HTR-8/SVneo (cell line): ENCODE measurements at regions not wholly inside any gene's neighbourhood (a gene's known extent, or its start where the extent isn't known, plus 50 kb on each side); places are given as distances from the start of the nearest gene placed in this dataset.

Source experiments
- DNase-seq: peaks from one replicate; pipeline ENCODE4 v3.0.0; 2011; ENCODE audit warnings: low spot score, mixed read lengths; ENCODE audit not compliant: insufficient read length
- FAIRE-seq: peaks from 2 replicates; lab custom pipeline; 2011; peaks lifted over from hg19 to GRCh38; lab: Jason Lieb, UNC

- FAIRE-seq = no peak
Observed at GRCh38 chr3:170757038-170757437, 113.0 kb downstream of the RPL22L1 start.

GRCh38 chr3:170754311-170754693 lies 115.7 kb downstream of the RPL22L1 start:
- DNase-seq (no peak), FAIRE-seq (no peak)

More at GRCh38 chr3:170757038-170757437, 113.0 kb downstream of the RPL22L1 start:
- DNase-seq = no peak

GRCh38 chr3:170753421-170754310 lies 116.3 kb downstream of the RPL22L1 start:
- DNase-seq (no peak), FAIRE-seq (no peak)

GRCh38 chr3:170752571-170753155 lies 117.3 kb downstream of the RPL22L1 start:
- FAIRE-seq = no peak

GRCh38 chr3:170751899-170752293 lies 118.1 kb downstream of the RPL22L1 start:
- FAIRE-seq (no peak), DNase-seq (no peak)

More at GRCh38 chr3:170752571-170753155, 117.3 kb downstream of the RPL22L1 start:
- DNase-seq = no peak

GRCh38 chr3:170751083-170751898 lies 118.7 kb downstream of the RPL22L1 start:
- FAIRE-seq (peak; percentile 4), DNase-seq (peak; percentile 47)

GRCh38 chr3:170750478-170750830 lies 119.5 kb downstream of the RPL22L1 start:
- FAIRE-seq (no peak), DNase-seq (no peak)

- DNase-seq (no peak), FAIRE-seq (no peak)
Observed at GRCh38 chr3:170749765-170750477, 120.1 kb downstream of the RPL22L1 start.

GRCh38 chr3:170749185-170749584 lies 120.8 kb downstream of the RPL22L1 start:
- DNase-seq (no peak), FAIRE-seq (no peak)

GRCh38 chr3:170746175-170746942 lies 123.6 kb downstream of the RPL22L1 start:
- DNase-seq (no peak), FAIRE-seq (no peak)

GRCh38 chr3:170745211-170745718 lies 124.7 kb downstream of the RPL22L1 start:
- no peak for FAIRE-seq
- DNase-seq = peak; percentile 48

- DNase-seq = no peak
- FAIRE-seq = no peak
Observed at GRCh38 chr3:170741756-170742529, 128.1 kb downstream of the RPL22L1 start.

GRCh38 chr3:170740726-170741591 lies 129.0 kb downstream of the RPL22L1 start:
- peak; percentile 45 for DNase-seq
- FAIRE-seq = no peak

GRCh38 chr3:170740285-170740684 lies 129.7 kb downstream of the RPL22L1 start:
- FAIRE-seq = no peak
- no peak for DNase-seq

- DNase-seq = no peak
- no peak for FAIRE-seq
Observed at GRCh38 chr3:170739410-170739809, 130.6 kb downstream of the RPL22L1 start.

- no peak for DNase-seq
- no peak for FAIRE-seq
Observed at GRCh38 chr3:170738766-170739165, 131.2 kb downstream of the RPL22L1 start.

- no peak for FAIRE-seq
- DNase-seq = no peak
Observed at GRCh38 chr3:170737498-170738162, 132.4 kb downstream of the RPL22L1 start.
